K562 (cell line): ENCODE measurements at regions not wholly inside any gene's neighbourhood (a gene's known extent, or its start where the extent isn't known, plus 50 kb on each side); places are given as distances from the start of the nearest gene placed in this dataset.

Experiments used
- ATAC-seq: fragments of 200-7000 bp; cut with Tn5 transposase; 3 replicates; pipeline ENCODE4 v1.9.1; 2020; ENCODE audit warnings: moderate library complexity
- BruUV-seq: library from RNA; stranded (reverse); fragments of 400-500 nt; replicated peaks from 2 replicates; lab custom pipeline; 2021; lab: Mats Ljungman, UMichigan
- CTCF ChIA-PET: fragments of 300-600 bp; formaldehyde crosslinking; extraction: SDS; loops from one replicate; lab custom pipeline; 2021; ENCODE audit warnings: low intra/inter-chr PET ratio; lab: Yijun Ruan, JAX
- POLR2A ChIA-PET: fragments of 300-600, 350-650 bp; sonication (Branson Sonifier 250); formaldehyde crosslinking; extraction: SDS; loops from one replicate; lab custom pipeline; 2021; ENCODE audit warnings: antibody characterized with exemption, inconsistent platforms; lab: Yijun Ruan, JAX
- DNase-seq, 4 experiments: peaks; one replicate each; pipeline versions ENCODE4 v3.0.0 to v3.0.0-alpha.2; 2011 to 2018; ENCODE audit warnings: low spot score in 3 of 4, mixed read lengths in 3 of 4; ENCODE audit errors: extremely low read depth in 1 of 4
- FAIRE-seq: peaks from 2 replicates; lab custom pipeline; 2011; peaks lifted over from hg19 to GRCh38; lab: Jason Lieb, UNC
- H2AFZ ChIP-seq: 2 replicates; pipeline ENCODE4 v1.6.0; 2011; ENCODE audit warnings: low read depth, low read length, control low read depth, inconsistent platforms
- H3K27ac ChIP-seq: fragments of 200-600 bp; 3 replicates; pipeline ENCODE4 v1.8.0; 2011; ENCODE audit warnings: low read depth, mild to moderate bottlenecking, control low read depth, inconsistent platforms, low read length, moderate library complexity, mixed read lengths; ENCODE audit errors: extremely low read depth
- H3K27me3 ChIP-seq, 2 experiments: fragments of 300-600 bp in 1 of 2; 2 replicates in 1 of 2; 3 replicates in 1 of 2; pipeline versions ENCODE4 v1.6.0 to v1.8.0; 2011; ENCODE audit warnings: inconsistent platforms in 2 of 2, low read length in 2 of 2, mild to moderate bottlenecking in 1 of 2, mixed read lengths in 1 of 2, moderate library complexity in 1 of 2; ENCODE audit not compliant: control insufficient read depth in 2 of 2, insufficient read depth in 2 of 2
- H3K36me3 ChIP-seq: fragments of 300-600 bp; 3 replicates; pipeline ENCODE4 v1.8.0; 2011; ENCODE audit warnings: mild to moderate bottlenecking, low read length, inconsistent platforms; ENCODE audit not compliant: control insufficient read depth, insufficient read depth
- H3K4me1 ChIP-seq, 2 experiments: fragments of 200-600 bp in 1 of 2; replicated peaks in 1 of 2; 2 replicates in 1 of 2; 3 replicates in 1 of 2; pipeline versions ENCODE4 v1.5.1 to v1.8.0; 2011; ENCODE audit warnings: inconsistent platforms in 2 of 2, low read length in 2 of 2, mild to moderate bottlenecking in 1 of 2, mixed read lengths in 1 of 2, moderate library complexity in 1 of 2; ENCODE audit not compliant: control insufficient read depth in 2 of 2, insufficient read depth in 2 of 2
- H3K4me2 ChIP-seq: 2 replicates; pipeline ENCODE4 v1.6.1; 2011; ENCODE audit warnings: low read length, control low read depth, inconsistent platforms, mixed read lengths; ENCODE audit not compliant: insufficient read depth
- H3K4me3 ChIP-seq: fragments of 200-600 bp; sonication (generic), shearing (Covaris generic); 2 replicates; pipeline ENCODE4 v1.5.1; 2016; ENCODE audit warnings: control low read depth, inconsistent platforms
- H3K79me2 ChIP-seq: fragments of 200-600 bp; 3 replicates; pipeline ENCODE4 v1.8.0; 2011; ENCODE audit warnings: low read length, inconsistent platforms; ENCODE audit not compliant: control insufficient read depth, insufficient read depth
- H3K9ac ChIP-seq, 2 experiments: 2 replicates each; pipeline versions ENCODE4 v1.6.0 to v1.6.1; 2011; ENCODE audit warnings: low read depth in 2 of 2, low read length in 2 of 2, control low read depth in 1 of 2, inconsistent platforms in 1 of 2, mild to moderate bottlenecking in 1 of 2, mixed read lengths in 1 of 2; ENCODE audit not compliant: insufficient read depth in 1 of 2
- H3K9me1 ChIP-seq: one replicate; pipeline ENCODE4 v1.6.0; 2011; ENCODE audit warnings: inconsistent platforms, mild to moderate bottlenecking, low read length, moderate library complexity; ENCODE audit not compliant: control insufficient read depth, insufficient read depth
- H3K9me3 ChIP-seq: replicated peaks from 2 replicates; pipeline ENCODE4 v1.5.1; 2011; ENCODE audit warnings: low read depth, low read length, inconsistent platforms; ENCODE audit not compliant: control insufficient read depth, insufficient read depth
- H4K20me1 ChIP-seq: replicated peaks from 2 replicates; pipeline ENCODE4 v1.6.1; 2011; ENCODE audit warnings: low read length, inconsistent platforms, mixed read lengths; ENCODE audit not compliant: control insufficient read depth, insufficient read depth
- BCL6 ChIP-seq: fragments of 250-450 bp; sonication (Bioruptor Pico); IDR thresholded peaks from 2 replicates; pipeline ENCODE4 v1.4.0; 2020
- CCAR2 ChIP-seq: fragments of 200-400 bp; formaldehyde crosslinking; IDR thresholded peaks from 2 replicates; pipeline ENCODE4 v1.6.1; 2017; ENCODE audit warnings: mild to moderate bottlenecking, low read depth, low read length
- GTF2A2 ChIP-seq: IDR thresholded peaks from 2 replicates; pipeline ENCODE4 v1.6.1; 2016; ENCODE audit warnings: mild to moderate bottlenecking, missing genetic modification characterization, missing compliant biosample characterization
- ID3 ChIP-seq, 2 experiments: fragments of 250-450 bp in 1 of 2; fragments of 450-650 bp in 1 of 2; sonication (Bioruptor Pico) in 1 of 2; IDR thresholded peaks; 2 replicates each; pipeline versions ENCODE4 v1.6.1 to v1.8.0; 2016 to 2021; ENCODE audit warnings: mild to moderate bottlenecking in 2 of 2, moderate library complexity in 2 of 2, missing compliant biosample characterization in 1 of 2, missing genetic modification characterization in 1 of 2
- NFYB ChIP-seq: IDR thresholded peaks from 2 replicates; pipeline ENCODE4 v1.6.1; 2011; ENCODE audit warnings: mild to moderate bottlenecking, moderate library complexity; ENCODE audit not compliant: insufficient read length; ENCODE audit errors: extremely low read depth
- RBM34 ChIP-seq: fragments of 200-400 bp; formaldehyde crosslinking; IDR thresholded peaks from 2 replicates; pipeline ENCODE4 v1.6.1; 2018; ENCODE audit warnings: low read length, borderline replicate concordance; ENCODE audit not compliant: insufficient read depth
- SNRNP70 ChIP-seq: fragments of 200-400 bp; formaldehyde crosslinking; optimal IDR thresholded peaks from 2 replicates; pipeline ENCODE3; 2017; ENCODE audit warnings: low read depth, low read length
- SP1 ChIP-seq: sonication (generic); formaldehyde crosslinking; IDR thresholded peaks from 2 replicates; pipeline ENCODE4 v1.8.1; 2022; ENCODE audit warnings: mild to moderate bottlenecking, missing genetic modification reagents
- ZBTB5 ChIP-seq: fragments of 450-650 bp; IDR thresholded peaks from 2 replicates; pipeline ENCODE4 v1.6.1; 2017; ENCODE audit warnings: antibody characterized with exemption
- ZNF124 ChIP-seq: sonication (generic); formaldehyde crosslinking; IDR thresholded peaks from 2 replicates; pipeline ENCODE4 v1.8.1; 2022; ENCODE audit warnings: missing genetic modification reagents
- ZNF146 ChIP-seq: IDR thresholded peaks from one replicate; pipeline ENCODE4 v1.6.1; 2018; ENCODE audit warnings: missing compliant biosample characterization; ENCODE audit not compliant: unreplicated experiment
- ZNF24 ChIP-seq: fragments of 450-650 bp; IDR thresholded peaks from 2 replicates; pipeline ENCODE4 v1.6.1; 2016
- ZNF609 ChIP-seq: sonication (generic); formaldehyde crosslinking; IDR thresholded peaks from 2 replicates; pipeline ENCODE4 v1.8.1; 2023; ENCODE audit warnings: missing genetic modification reagents, mild to moderate bottlenecking, borderline replicate concordance
- WGBS: fragments of 100-300 bp; shearing (Covaris generic); methylation state at CpG from one replicate; pipeline ENCODE4 v1.1.6; 2016; ENCODE audit warnings: low coverage, mixed read lengths; ENCODE audit not compliant: insufficient coverage; ENCODE audit errors: missing lambda C conversion rate; 5-methylcytosine and 5-hydroxymethylcytosine counted together
- in situ Hi-C: fragments of 300-500 bp; cut with MboI; formaldehyde crosslinking; loops from 4 replicates; pipeline ENCODE4 v1.15.0; 2018; ENCODE audit warnings: inconsistent platforms, mixed read lengths
- intact Hi-C: fragments of 100-400 bp; cut with micrococcal nuclease; formaldehyde crosslinking; loops from 2 replicates; pipeline ENCODE4 v1.14.2; 2022

- Histone ChIP-seq H4K20me1 (no peaks in the 10 kb centered on the region), H3K27ac (no peak overlapping the region)
- no peak for FAIRE-seq
Measured at GRCh38 chr4:30790123-30790522, 70.0 kb downstream of the PCDH7 start.

More at GRCh38 chr4:30790123-30790522, 70.0 kb downstream of the PCDH7 start:
- H3K9me1 ChIP-seq: no peaks in the 10 kb centered on the region
- H3K27me3 ChIP-seq: no peaks in the 10 kb centered on the region
- intact Hi-C loops (no loop called here), in situ Hi-C loops (no loop called here)
- no peak overlapping the region for H3K4me2 ChIP-seq
- H3K36me3 ChIP-seq: no peaks in the 10 kb centered on the region
- no peaks in the 10 kb centered on the region for H3K9me3 ChIP-seq
- ATAC-seq (no peak), DNase-seq (no peak)
- 0% methylated on average over 1 of the region's 1 CpG for WGBS
- TF ChIP-seq ID3 (CRISPR knock-in tag; IDR thresholded peaks at IDR 0.05) (no peak), ID3 (tag; IDR thresholded peaks at IDR 0.05) (no peak), BCL6 (CRISPR knock-in tag) (no peak), ZNF24 (no peak), ZNF146 (CRISPR knock-in tag) (no peak), ZNF124 (CRISPR knock-in tag) (no peak), SNRNP70 (no peak), ZBTB5 (no peak), CCAR2 (no peak), RBM34 (no peak), NFYB (no peak), SP1 (CRISPR knock-in tag) (no peak), ZNF609 (CRISPR knock-in tag) (no peak), GTF2A2 (tag) (no peak)
- BruUV-seq: no TSS peak
- no peaks in the 10 kb centered on the region for H3K79me2 ChIP-seq
- no peak overlapping the region for H2AFZ ChIP-seq
- H3K4me3 ChIP-seq: no peak overlapping the region
- H3K9ac ChIP-seq: no peak overlapping the region
- H3K4me1 ChIP-seq: no peaks in the 10 kb centered on the region
- ChIA-PET CTCF (no interaction called here), POLR2A (no interaction called here)
